Heart left ventricle (tissue), 16 donors: ENCODE measurements at regions not wholly inside any gene's neighbourhood (a gene's known extent, or its start where the extent isn't known, plus 50 kb on each side); places are given as distances from the start of the nearest gene placed in this dataset.

ENCODE experiments used
- ATAC-seq, 4 donors: fragments of 200-7000 bp; cut with Tn5 transposase; one replicate each; pipeline ENCODE4 v1.9.1; 2020 to 2022; ENCODE audit warnings: moderate library complexity in 4 of 4, mild to moderate bottlenecking in 3 of 4, moderate number of reproducible peaks in 1 of 4
- DNase-seq, 5 donors: peaks; one replicate each; pipeline ENCODE4 v3.0.0-alpha.2; 2020
- H3K27ac ChIP-seq, 12 donors: fragments of 200-600 bp; sonication (generic) in 4 of 12; one replicate each; pipeline versions ENCODE4 v1.5.0 to v1.8.0; 2016 to 2022; ENCODE audit warnings: mild to moderate bottlenecking in 2 of 12
- H3K27me3 ChIP-seq, 9 donors: fragments of 200-600 bp; sonication (generic) in 2 of 9; one replicate each; pipeline versions ENCODE4 v1.5.1 to v1.8.0; 2016 to 2022; ENCODE audit warnings: mild to moderate bottlenecking in 3 of 9
- H3K36me3 ChIP-seq, 9 donors: fragments of 200-600 bp; sonication (generic) in 2 of 9; one replicate each; pipeline versions ENCODE4 v1.5.0 to v1.8.0; 2018 to 2022; ENCODE audit warnings: mild to moderate bottlenecking in 2 of 9
- H3K4me1 ChIP-seq, 12 donors: fragments of 200-600 bp; sonication (generic) in 4 of 12; one replicate each; pipeline versions ENCODE4 v1.5.0 to v1.8.0; 2016 to 2022; ENCODE audit warnings: mild to moderate bottlenecking in 3 of 12
- H3K4me3 ChIP-seq, 12 donors: fragments of 200-600 bp; sonication (generic) in 4 of 12; one replicate each; pipeline versions ENCODE4 v1.5.0 to v1.8.0; 2017 to 2022; ENCODE audit warnings: mild to moderate bottlenecking in 9 of 12, moderate library complexity in 4 of 12
- H3K9me3 ChIP-seq, 12 donors: fragments of 200-600 bp; sonication (generic) in 4 of 12; one replicate each; pipeline versions ENCODE4 v1.5.0 to v1.8.0; 2016 to 2022; ENCODE audit warnings: mild to moderate bottlenecking in 1 of 12
- CTCF ChIP-seq, 12 donors: fragments of 200-600 bp; sonication (generic) in 4 of 12; IDR thresholded peaks; one replicate each; pipeline versions ENCODE4 v1.5.0 to v1.8.0; 2018 to 2022; ENCODE audit warnings: antibody characterized with exemption in 12 of 12, mild to moderate bottlenecking in 5 of 12
- POLR2A ChIP-seq, 2 donors: fragments of 450-650 bp; IDR thresholded peaks; one replicate each; pipeline ENCODE4 v1.6.1; 2017; ENCODE audit warnings: antibody characterized with exemption in 2 of 2, mild to moderate bottlenecking in 2 of 2, moderate library complexity in 2 of 2
- WGBS, 4 donors: extraction: QIAGEN DNeasy Blood & Tissue Kit in 2 of 4; methylation state at CpG; one replicate each; pipeline versions ENCODE4 v1.1.5 to v1.1.7; 2013 to 2018; 5-methylcytosine and 5-hydroxymethylcytosine counted together
- intact Hi-C, 10 donors: fragments of 100-400 bp; cut with DNase I; formaldehyde crosslinking; loops; one replicate each; pipeline versions ENCODE4 v1.11.1 to v1.14.2; 2022
- donor health status: ischemic (EF 13 %, LVEDD 7.1; RV severe dilation, severe dysfunction).
- donor health status: healthy with polysubstance abuse.
- donor health status: DM: no; HTN: yes; CAD: no.
- donor health status: DM: no; HTN: no; CAD: no.
- donor health status: ischemic (EF 25% LVEDD 6.9; RV normal size, moderate dysfunction).
- donor health status: ischemic (EF 25% LVEDD 5.7; RV mildly dilated, moderate dysfunction).
- donor health status: healthy.
- donor health status: DM: yes; HTN: yes; CAD: no.
- donor health status: ischemic (EF 35%, LVEDD 5.7; RV mildly dilated, moderate dysfunction).
- donor health status: nonischemic (EF 11% LVEDD 7.7; RV severe dilation, severe dysfunction).
- donor health status: DM: yes; HTN: yes; CAD: no.
- donor health status: PGD.
- donor health status: ischemic (EF 29% LVEDD 5.4; RV normal size, mild dysfunction).
- donor health status: nonischemic (EF 23%, LVEDD 6.1; RV moderate dilation, normal function).

- intact Hi-C loops, result no loop called here
- TF ChIP-seq CTCF (IDR thresholded peaks at IDR 0.05), result no peak
- TF ChIP-seq POLR2A (IDR thresholded peaks at IDR 0.05), result no peak
- no peak for ATAC-seq
- Histone ChIP-seq H3K27me3 (no peaks in the 10 kb centered on the region), H3K4me3 (no peak overlapping the region), H3K4me1 (no peaks in the 10 kb centered on the region), H3K27ac (no peak overlapping the region), H3K9me3 (no peaks in the 10 kb centered on the region), H3K36me3 (no peaks in the 10 kb centered on the region)
- WGBS, 4 donors, result 71 to 83% (median 79%) methylated on average over 1 of the region's 1 CpG
- no peak for DNase-seq
Measured at GRCh38 chr17:72068643-72069042, 52.2 kb upstream of the SOX9 start.

DNA sequence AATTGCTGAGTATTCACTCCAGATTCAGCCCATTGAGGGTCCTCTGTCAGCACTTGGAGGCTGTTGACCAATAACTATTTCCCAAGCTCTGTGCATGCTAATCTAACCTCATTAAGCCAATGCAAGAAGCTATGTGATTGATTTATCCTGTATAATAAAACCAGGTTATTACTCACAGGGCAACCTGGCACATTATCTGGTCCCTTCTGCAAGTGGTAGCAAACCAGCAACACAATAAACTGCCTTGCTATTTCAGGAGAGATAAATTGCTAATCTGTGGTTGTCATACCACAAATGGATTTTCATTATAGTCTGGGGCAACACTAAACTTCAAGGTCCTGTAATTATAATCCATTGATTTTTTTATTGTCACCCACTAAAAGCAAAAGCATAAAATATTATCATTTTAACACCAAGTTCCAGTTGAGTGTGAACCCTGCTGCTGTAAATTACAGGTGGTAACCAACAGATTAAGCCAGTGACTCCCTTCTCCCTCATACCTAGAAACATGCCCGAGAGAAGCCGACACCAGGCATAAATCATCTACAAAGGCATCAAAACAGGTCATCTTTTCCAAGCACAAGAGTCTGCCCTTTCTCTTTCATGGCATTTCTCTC lies 51.1 kb upstream of the SOX9 start:
- TF ChIP-seq CTCF (IDR thresholded peaks at IDR 0.05) (no peak), POLR2A (IDR thresholded peaks at IDR 0.05) (no peak)
- Histone ChIP-seq H3K27me3 (no peaks in the 10 kb centered on the region), H3K4me1 (no peaks in the 10 kb centered on the region), H3K36me3 (no peaks in the 10 kb centered on the region), H3K9me3 (no peaks in the 10 kb centered on the region), H3K27ac (no peak overlapping the region), H3K4me3 (no peak overlapping the region)
- no peak for ATAC-seq
- intact Hi-C loops, result no loop called here
- 71 to 80% (median 76%) methylated on average over 2 of the region's 2 CpGs for WGBS, 4 donors
- DNase-seq, result no peak
